Left lung (tissue), 4 donors: ENCODE measurements at regions not wholly inside any gene's neighbourhood (a gene's known extent, or its start where the extent isn't known, plus 50 kb on each side); places are given as distances from the start of the nearest gene placed in this dataset.

ENCODE experiments used
- ATAC-seq: fragments of 200-7000 bp; cut with Tn5 transposase; one replicate; pipeline ENCODE4 v1.9.1; 2020; ENCODE audit warnings: moderate library complexity
- DNase-seq, 4 donors: peaks; one replicate each; pipeline ENCODE4 v3.0.0-alpha.2; 2013 to 2020
- H3K27ac ChIP-seq, 2 donors: fragments of 200-600 bp; sonication (generic) in 1 of 2; one replicate each; pipeline versions ENCODE4 v1.5.0 to v1.8.0; 2020 to 2021
- H3K27me3 ChIP-seq, 2 donors: fragments of 200-600 bp; sonication (generic) in 1 of 2; one replicate each; pipeline versions ENCODE4 v1.5.0 to v1.8.0; 2020 to 2021
- H3K36me3 ChIP-seq, 2 donors: fragments of 200-600 bp; sonication (generic) in 1 of 2; one replicate each; pipeline versions ENCODE4 v1.5.0 to v1.8.0; 2020 to 2021
- H3K4me1 ChIP-seq, 2 donors: fragments of 200-600 bp; one replicate each; pipeline ENCODE4 v1.8.0; 2021
- H3K4me3 ChIP-seq, 2 donors: fragments of 200-600 bp; sonication (generic) in 1 of 2; one replicate each; pipeline versions ENCODE4 v1.5.0 to v1.8.0; 2020 to 2021; ENCODE audit warnings: mild to moderate bottlenecking in 1 of 2
- H3K9me3 ChIP-seq, 2 donors: fragments of 200-600 bp; sonication (generic) in 1 of 2; one replicate each; pipeline versions ENCODE4 v1.5.0 to v1.8.0; 2020 to 2021
- CTCF ChIP-seq, 2 donors: fragments of 200-600 bp; sonication (generic) in 1 of 2; IDR thresholded peaks; one replicate each; pipeline versions ENCODE4 v1.5.0 to v1.8.0; 2021; ENCODE audit warnings: antibody characterized with exemption in 2 of 2
- intact Hi-C, 2 donors: fragments of 100-400 bp; cut with DNase I; formaldehyde crosslinking; loops; one replicate each; pipeline versions ENCODE4 v1.11.2 to v1.14.2; 2022
- donor health status: DM: no; HTN: yes; CAD: no.
- donor health status: DM: no; HTN: no; CAD: no.

- no peaks in the 10 kb centered on the region for H3K9me3 ChIP-seq
- H3K27me3 ChIP-seq = no peaks in the 10 kb centered on the region
- no peaks in the 10 kb centered on the region for H3K36me3 ChIP-seq
- intact Hi-C loops = no loop called here
- ATAC-seq (no peak), DNase-seq (no peak)
- no peak for TF ChIP-seq CTCF (IDR thresholded peaks at IDR 0.05)
- no peak overlapping the region for H3K4me3 ChIP-seq
- no peaks in the 10 kb centered on the region for H3K4me1 ChIP-seq
- no peak overlapping the region for H3K27ac ChIP-seq
These were observed 1164.7 kb downstream of the CDY2B start for GRCh38 chrY:16715278-16715677.

- Histone ChIP-seq H3K27me3 (no peaks in the 10 kb centered on the region), H3K27ac (no peak overlapping the region), H3K4me1 (no peaks in the 10 kb centered on the region), H3K4me3 (no peak overlapping the region), H3K9me3 (no peaks in the 10 kb centered on the region), H3K36me3 (no peaks in the 10 kb centered on the region)
- intact Hi-C loops = no loop called here
- TF ChIP-seq CTCF (IDR thresholded peaks at IDR 0.05) = no peak
- DNase-seq (no peak), ATAC-seq (no peak)
These were observed 1206.8 kb downstream of the CDY2B start for GRCh38 chrY:16673102-16673787.

- DNase-seq = no peak
- H3K9me3 ChIP-seq = no peaks in the 10 kb centered on the region
- no peak overlapping the region for H3K27ac ChIP-seq
- intact Hi-C loops = no loop called here
- no peaks in the 10 kb centered on the region for H3K27me3 ChIP-seq
- ATAC-seq = no peak
- TF ChIP-seq CTCF (IDR thresholded peaks at IDR 0.05) = no peak
- no peaks in the 10 kb centered on the region for H3K4me1 ChIP-seq
- H3K36me3 ChIP-seq = no peaks in the 10 kb centered on the region
- no peak overlapping the region for H3K4me3 ChIP-seq
These were observed 1211.6 kb downstream of the CDY2B start for GRCh38 chrY:16668402-16668801.

GRCh38 chrY:16662741-16663140, 1217.3 kb downstream of the CDY2B start:
- H3K36me3 ChIP-seq = no peaks in the 10 kb centered on the region
- H3K4me1 ChIP-seq = no peaks in the 10 kb centered on the region
- no peak overlapping the region for H3K27ac ChIP-seq
- TF ChIP-seq CTCF (IDR thresholded peaks at IDR 0.05) = no peak
- H3K27me3 ChIP-seq = no peaks in the 10 kb centered on the region
- H3K9me3 ChIP-seq = no peaks in the 10 kb centered on the region
- ATAC-seq = no peak
- intact Hi-C loops = no loop called here
- DNase-seq = no peak
- H3K4me3 ChIP-seq = no peak overlapping the region

- H3K4me3 ChIP-seq = no peak overlapping the region
- no peak for TF ChIP-seq CTCF (IDR thresholded peaks at IDR 0.05)
- H3K4me1 ChIP-seq = no peaks in the 10 kb centered on the region
- no peaks in the 10 kb centered on the region for H3K9me3 ChIP-seq
- no peaks in the 10 kb centered on the region for H3K36me3 ChIP-seq
- intact Hi-C loops = no loop called here
- H3K27ac ChIP-seq = no peak overlapping the region
- ATAC-seq = no peak
- H3K27me3 ChIP-seq = no peaks in the 10 kb centered on the region
- no peak for DNase-seq
These were observed 1220.7 kb downstream of the CDY2B start for GRCh38 chrY:16659340-16659739.
